Lower leg skin (tissue), 3 donors: ENCODE measurements at regions not wholly inside any gene's neighbourhood (a gene's known extent, or its start where the extent isn't known, plus 50 kb on each side); places are given as distances from the start of the nearest gene placed in this dataset.

Experiments
- CTCF ChIP-seq, 3 donors: fragments of 450-650 bp; IDR thresholded peaks; one replicate each; pipeline ENCODE4 v1.5.1; 2016; ENCODE audit warnings: antibody characterized with exemption in 3 of 3, mild to moderate bottlenecking in 3 of 3, moderate library complexity in 2 of 3
- POLR2A ChIP-seq, 2 donors: fragments of 450-650 bp; IDR thresholded peaks; one replicate each; pipeline ENCODE4 v1.6.1; 2016 to 2017; ENCODE audit warnings: antibody characterized with exemption in 2 of 2, mild to moderate bottlenecking in 1 of 2, moderate library complexity in 1 of 2

- no peak for TF ChIP-seq CTCF (IDR thresholded peaks at IDR 0.05)
- TF ChIP-seq POLR2A (IDR thresholded peaks at IDR 0.05): no peak
Observed at GRCh38 chr9:95750725-95751519, 124.6 kb upstream of the ERCC6L2 start.
